OCI-LY3 (cell line): ENCODE measurements at regions not wholly inside any gene's neighbourhood (a gene's known extent, or its start where the extent isn't known, plus 50 kb on each side); places are given as distances from the start of the nearest gene placed in this dataset.

Experiments
- H2AFZ ChIP-seq: fragments of 200-600, 300-600 bp; shearing (Covaris generic); 2 replicates; pipeline ENCODE4 v1.6.0; 2014; ENCODE audit warnings: antibody characterized with exemption, low read depth, low read length
- H3K27ac ChIP-seq: fragments of 200-600, 300-600 bp; sonication (generic); 2 replicates; pipeline ENCODE4 v1.5.1; 2014; ENCODE audit warnings: mild to moderate bottlenecking, low read length, moderate library complexity, mixed read lengths
- H3K27me3 ChIP-seq: fragments of 200-600, 300-600 bp; sonication (generic); 2 replicates; pipeline ENCODE4 v1.6.1; 2014; ENCODE audit warnings: low read depth, low read length, mixed read lengths
- H3K36me3 ChIP-seq: fragments of 200-600, 300-600 bp; sonication (generic); replicated peaks from 2 replicates; pipeline ENCODE3; 2014; ENCODE audit warnings: low read depth, low read length, mixed read lengths
- H3K4me1 ChIP-seq: fragments of 300-600, 200-600 bp; sonication (generic); 2 replicates; pipeline ENCODE4 v1.6.1; 2014; ENCODE audit warnings: low read length, mixed read lengths
- H3K4me2 ChIP-seq: fragments of 200-600, 300-600 bp; sonication (generic); 2 replicates; pipeline ENCODE4 v1.6.1; 2014; ENCODE audit warnings: low read length, mixed read lengths
- H3K4me3 ChIP-seq: fragments of 300-600, 200-600 bp; sonication (generic); 2 replicates; pipeline ENCODE4 v1.5.1; 2014; ENCODE audit warnings: antibody characterized with exemption, mild to moderate bottlenecking, low read length, moderate library complexity
- H3K79me2 ChIP-seq: fragments of 300-600, 200-600 bp; shearing (Covaris generic); 2 replicates; pipeline ENCODE4 v1.6.1; 2014; ENCODE audit warnings: mild to moderate bottlenecking, low read length, mixed read lengths
- H3K9ac ChIP-seq: fragments of 300-600, 200-600 bp; shearing (Covaris generic); 2 replicates; pipeline ENCODE4 v1.6.0; 2014; ENCODE audit warnings: mild to moderate bottlenecking, low read length, moderate library complexity
- H3K9me3 ChIP-seq: fragments of 200-600, 300-600 bp; shearing (Covaris generic); 2 replicates; pipeline ENCODE4 v1.6.1; 2014; ENCODE audit warnings: low read length, mixed read lengths; ENCODE audit not compliant: insufficient read depth
- H4K20me1 ChIP-seq: fragments of 200-600, 300-600 bp; sonication (generic); 2 replicates; pipeline ENCODE4 v1.6.1; 2016; ENCODE audit warnings: low read length, mixed read lengths; ENCODE audit not compliant: insufficient read depth
- CTCF ChIP-seq: fragments of 200-600, 300-600 bp; sonication (generic); IDR thresholded peaks from 2 replicates; pipeline ENCODE4 v1.5.1; 2014; ENCODE audit warnings: antibody characterized with exemption, low read length, low read depth
- EZH2phosphoT487 ChIP-seq: fragments of 200-600 bp; shearing (Covaris generic); IDR thresholded peaks from 2 replicates; pipeline ENCODE4 v1.6.1; 2018; ENCODE audit warnings: antibody characterized with exemption, mixed run types, low read depth

GRCh38 chr5:9722601-9723180, 92.5 kb upstream of the TAS2R1 start:
- H3K4me2 ChIP-seq = no peak overlapping the region
- no peaks in the 10 kb centered on the region for H4K20me1 ChIP-seq
- H2AFZ ChIP-seq = no peak overlapping the region
- no peak overlapping the region for H3K9ac ChIP-seq
- H3K79me2 ChIP-seq = no peaks in the 10 kb centered on the region
- no peaks in the 10 kb centered on the region for H3K9me3 ChIP-seq
- H3K36me3 ChIP-seq = no peaks in the 10 kb centered on the region
- H3K27me3 ChIP-seq = no peaks in the 10 kb centered on the region
- no peak overlapping the region for H3K27ac ChIP-seq
- no peak overlapping the region for H3K4me3 ChIP-seq
- TF ChIP-seq CTCF = no peak
- TF ChIP-seq EZH2phosphoT487 = no peak
- H3K4me1 ChIP-seq = no peaks in the 10 kb centered on the region

- H3K27me3 ChIP-seq = no peaks in the 10 kb centered on the region
- TF ChIP-seq EZH2phosphoT487 = no peak
- H4K20me1 ChIP-seq = no peaks in the 10 kb centered on the region
- H3K27ac ChIP-seq = no peak overlapping the region
- H3K9ac ChIP-seq = no peak overlapping the region
- H3K4me3 ChIP-seq = no peak overlapping the region
- H3K79me2 ChIP-seq = no peaks in the 10 kb centered on the region
- no peaks in the 10 kb centered on the region for H3K9me3 ChIP-seq
- H3K4me1 ChIP-seq = peaks cover 5% of the 10 kb centered on the region
- no peaks in the 10 kb centered on the region for H3K36me3 ChIP-seq
- H2AFZ ChIP-seq = no peak overlapping the region
- no peak overlapping the region for H3K4me2 ChIP-seq
Observed at GRCh38 chr5:9721161-9721560, 91.0 kb upstream of the TAS2R1 start.

- Histone ChIP-seq H3K4me3 (no peak overlapping the region), H3K27me3 (no peaks in the 10 kb centered on the region), H4K20me1 (no peaks in the 10 kb centered on the region), H3K9ac (no peak overlapping the region), H3K4me1 (peaks cover 5% of the 10 kb centered on the region), H3K36me3 (no peaks in the 10 kb centered on the region), H3K9me3 (no peaks in the 10 kb centered on the region), H2AFZ (no peak overlapping the region), H3K27ac (no peak overlapping the region), H3K79me2 (no peaks in the 10 kb centered on the region), H3K4me2 (no peak overlapping the region)
- TF ChIP-seq CTCF = no peak
- no peak for TF ChIP-seq EZH2phosphoT487
Observed at GRCh38 chr5:9720361-9720760, 90.2 kb upstream of the TAS2R1 start.

GRCh38 chr5:9716838-9717281, 86.7 kb upstream of the TAS2R1 start:
- Histone ChIP-seq H3K4me2 (no peak overlapping the region), H2AFZ (no peak overlapping the region), H4K20me1 (no peaks in the 10 kb centered on the region), H3K4me1 (peaks cover 5% of the 10 kb centered on the region), H3K9me3 (no peaks in the 10 kb centered on the region), H3K27me3 (no peaks in the 10 kb centered on the region), H3K79me2 (no peaks in the 10 kb centered on the region), H3K27ac (no peak overlapping the region), H3K4me3 (no peak overlapping the region), H3K36me3 (no peaks in the 10 kb centered on the region), H3K9ac (no peak overlapping the region)
- TF ChIP-seq EZH2phosphoT487 (no peak), CTCF (no peak)
